NCI-H510A treated with DMSO at 0.1 percent for 48 hours (cell line): ENCODE measurements at regions not wholly inside any gene's neighbourhood (a gene's known extent, or its start where the extent isn't known, plus 50 kb on each side); places are given as distances from the start of the nearest gene placed in this dataset.
A peak's percentile ranks its signal among the peaks of the same experiment; 100 is the strongest.

Experiments used
- DNase-seq: peaks from one replicate; lab custom pipeline; 2025; lab: John Stamatoyannopoulos, UW

DNA sequence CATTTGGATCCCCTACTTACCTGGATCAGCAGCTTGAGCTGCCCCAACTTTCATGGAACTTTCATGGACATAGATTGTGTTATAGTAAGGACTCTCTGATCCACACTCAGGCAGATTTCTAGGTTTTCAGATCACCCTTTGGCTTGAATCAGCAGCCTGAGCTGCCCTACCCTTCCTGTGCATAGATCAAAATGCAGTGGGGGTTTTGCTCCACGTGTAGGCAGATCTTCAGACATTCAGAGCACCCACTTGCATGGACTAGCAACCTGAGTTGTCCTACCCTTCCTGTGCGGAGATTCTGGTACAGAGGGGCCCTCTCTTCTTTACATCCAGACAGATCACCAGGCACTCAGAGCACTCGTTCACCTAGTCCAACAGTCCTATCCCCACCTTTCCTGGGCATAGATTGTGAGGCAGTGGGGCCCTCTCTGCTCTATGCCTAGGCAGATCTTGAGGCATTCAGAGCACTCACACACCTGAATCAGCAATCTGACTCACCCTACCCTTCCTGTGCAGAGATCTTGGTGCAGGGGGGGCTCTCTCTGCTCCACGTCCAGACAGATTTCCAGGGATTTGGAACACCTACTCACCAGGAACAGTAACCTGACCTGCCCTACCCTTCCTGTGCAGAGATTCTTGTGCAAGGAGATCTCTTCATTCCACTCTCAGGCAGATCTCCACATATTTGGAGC lies 705.2 kb upstream of the NRSN1 start:
- DNase-seq: no peak

DNA sequence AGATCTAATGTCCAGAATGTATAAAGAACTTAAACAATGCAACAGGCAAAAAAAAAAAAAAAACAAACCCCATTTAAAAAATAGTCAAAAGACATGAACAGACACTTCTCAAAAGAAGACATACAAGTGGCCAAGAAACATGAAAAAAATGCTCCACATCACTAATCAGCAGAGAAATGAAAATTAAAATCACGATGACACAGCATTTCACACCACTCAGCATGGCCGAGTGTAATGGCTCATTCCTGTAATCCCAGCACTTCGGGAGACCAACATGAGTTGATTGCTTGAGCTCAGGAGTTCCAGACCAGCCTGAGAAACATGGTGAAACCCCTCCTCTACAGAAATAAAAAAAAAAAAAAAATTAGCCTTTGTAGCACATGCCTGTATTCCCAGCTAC lies 701.4 kb upstream of the NRSN1 start:
- no peak for DNase-seq

DNA sequence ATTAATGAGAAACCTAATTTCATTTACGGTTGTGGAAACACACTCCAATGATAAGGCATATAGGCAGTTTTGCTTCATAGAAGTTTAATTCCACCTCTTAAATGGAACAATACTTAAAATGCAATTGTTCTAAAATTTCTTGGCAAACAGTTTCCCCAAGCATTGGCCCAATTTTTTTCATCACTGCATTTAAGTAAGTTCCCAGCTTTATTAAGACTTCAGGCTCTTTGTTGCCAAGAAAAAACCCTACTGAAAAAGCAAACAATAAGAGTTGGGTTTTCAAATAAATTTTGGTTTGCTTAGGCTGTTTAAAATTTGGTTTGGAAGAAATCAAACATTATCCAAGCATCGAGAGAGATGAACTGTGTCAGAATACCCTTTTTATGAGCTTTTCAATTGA lies 690.9 kb upstream of the NRSN1 start:
- no peak for DNase-seq

DNA sequence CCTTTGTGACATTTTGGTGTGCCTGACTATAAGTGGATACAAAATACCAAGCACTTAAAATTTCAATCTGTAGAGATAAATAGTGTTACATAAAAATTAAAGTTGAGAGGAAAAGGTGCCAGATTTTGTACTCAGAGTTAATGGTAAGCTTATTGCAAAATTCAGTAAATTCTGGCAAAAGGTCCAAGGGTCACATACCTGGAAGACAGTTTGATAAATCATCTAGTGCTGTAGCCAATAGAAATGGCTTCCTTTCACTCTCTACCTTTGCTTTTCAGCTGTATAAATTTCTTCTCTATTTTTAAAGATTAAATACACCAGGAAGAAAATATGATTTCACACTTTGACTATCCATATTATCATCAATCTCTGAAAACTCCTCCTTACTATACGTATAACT lies 690.2 kb upstream of the NRSN1 start:
- DNase-seq: no peak

DNA sequence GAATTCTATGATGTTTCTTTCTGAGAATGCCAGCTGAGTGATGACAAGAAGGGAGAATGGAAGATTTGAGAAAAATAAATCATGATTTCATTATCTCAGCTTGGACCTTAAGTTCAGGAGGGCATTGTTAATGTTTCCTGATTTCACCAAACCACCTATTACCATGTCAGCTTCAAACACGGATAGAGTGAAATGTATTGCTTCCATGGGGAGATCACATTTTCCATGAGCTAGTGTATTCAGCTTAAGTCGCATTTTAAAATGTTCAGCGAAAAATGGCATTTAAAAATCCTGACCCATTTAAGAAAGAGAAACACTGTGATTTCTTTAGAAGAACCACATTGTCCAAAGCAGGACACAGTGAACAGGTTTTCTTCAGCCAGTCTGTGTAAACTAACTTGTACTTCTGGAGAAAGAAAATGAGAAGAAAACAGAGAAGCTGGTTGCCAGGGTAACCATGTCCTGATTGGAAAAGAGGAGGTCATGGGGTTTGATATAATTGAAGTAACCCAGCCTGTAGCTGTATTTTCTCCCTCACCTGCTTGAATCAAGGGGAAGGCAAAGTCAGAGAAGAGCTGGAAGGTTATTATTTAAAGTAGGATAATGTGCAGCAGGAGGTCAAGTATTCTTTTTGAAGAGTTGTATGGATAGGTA lies 684.1 kb upstream of the NRSN1 start:
- DNase-seq: no peak

DNA sequence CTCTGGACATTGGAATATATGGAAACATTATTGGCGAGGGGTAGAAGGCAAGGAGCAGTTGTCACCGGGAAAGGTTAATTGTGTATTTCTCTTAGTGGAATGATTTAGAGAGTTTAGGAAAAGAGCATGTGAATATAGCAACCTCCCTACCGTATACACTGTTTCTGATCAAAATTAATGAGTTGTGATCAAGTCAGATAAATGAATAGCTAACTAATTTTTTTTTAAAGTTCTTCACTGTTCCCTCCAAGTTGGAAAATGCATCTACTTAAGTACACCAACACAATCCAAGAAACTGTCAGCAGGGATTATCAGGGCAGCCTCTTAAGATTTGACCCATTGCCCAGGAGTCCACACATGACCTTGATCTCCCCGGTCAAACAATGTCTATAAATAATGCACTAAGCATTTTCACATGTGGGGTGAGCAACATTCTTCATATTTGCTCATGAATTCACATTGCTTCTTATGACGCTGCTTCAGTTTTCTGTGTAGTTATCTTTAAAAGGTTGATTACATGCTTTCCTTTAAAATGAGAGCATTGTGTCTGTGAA lies 680.8 kb upstream of the NRSN1 start:
- DNase-seq: no peak

DNA sequence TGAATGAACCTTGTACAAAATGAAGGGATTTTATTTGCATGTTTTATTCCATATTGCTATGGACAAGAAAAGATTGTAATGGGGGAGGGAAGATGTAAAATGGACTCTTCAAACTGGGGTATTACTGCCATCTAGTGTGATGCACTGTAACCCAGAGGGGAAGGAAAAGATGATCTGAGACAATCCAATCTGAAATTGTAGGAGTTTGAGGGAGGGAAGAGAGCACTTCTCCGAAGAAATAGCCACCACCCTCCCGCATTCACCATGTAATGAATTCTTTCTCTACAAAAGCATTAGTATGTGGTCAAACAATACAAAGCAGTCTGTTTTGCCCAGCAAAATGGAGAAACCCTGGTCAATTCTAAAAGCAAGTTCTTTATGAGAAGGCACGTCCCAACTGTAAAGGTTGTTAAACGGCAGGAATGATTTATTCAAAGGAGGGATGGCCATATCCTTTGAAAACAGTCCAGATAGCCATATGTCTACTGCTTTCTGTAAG lies 679.5 kb upstream of the NRSN1 start:
- DNase-seq: peak; percentile 50

DNA sequence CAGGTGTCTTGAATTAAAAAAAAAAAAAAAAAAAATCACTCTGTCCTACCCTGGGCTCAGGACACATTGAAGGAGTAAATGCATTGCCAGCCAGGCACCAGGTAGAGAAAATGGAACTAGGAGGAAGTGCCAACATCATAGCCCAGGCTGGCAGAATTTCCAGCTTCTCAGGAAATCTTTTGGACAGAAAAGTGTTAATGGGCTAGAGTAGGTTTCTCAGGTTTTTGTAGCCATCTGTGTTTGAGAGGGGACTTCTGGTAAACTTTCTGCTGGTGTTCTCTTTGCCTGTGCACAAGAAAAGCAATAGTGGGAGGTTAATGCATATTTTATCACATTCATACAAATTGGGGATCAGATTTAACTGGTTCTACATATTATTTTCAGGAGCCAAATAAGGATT lies 678.3 kb upstream of the NRSN1 start:
- no peak for DNase-seq

DNA sequence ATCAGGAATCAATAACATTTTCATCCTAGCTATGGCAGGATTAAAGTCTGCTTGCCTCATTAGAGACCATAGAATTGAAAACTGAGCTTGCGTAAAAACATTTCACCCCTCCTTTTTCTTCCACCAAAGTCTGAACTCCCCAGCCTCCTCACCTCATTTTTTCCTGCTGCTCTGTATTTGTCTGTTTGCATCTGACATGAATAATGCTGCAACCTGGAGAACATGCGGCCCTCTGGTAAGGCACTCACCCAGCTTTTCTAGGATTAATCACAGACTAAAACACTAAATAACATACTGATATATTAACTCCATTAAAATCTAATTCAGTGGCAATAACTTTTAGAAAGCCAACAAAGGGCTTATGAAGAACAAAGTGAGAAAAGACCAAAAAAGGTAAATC lies 677.7 kb upstream of the NRSN1 start:
- no peak for DNase-seq

DNA sequence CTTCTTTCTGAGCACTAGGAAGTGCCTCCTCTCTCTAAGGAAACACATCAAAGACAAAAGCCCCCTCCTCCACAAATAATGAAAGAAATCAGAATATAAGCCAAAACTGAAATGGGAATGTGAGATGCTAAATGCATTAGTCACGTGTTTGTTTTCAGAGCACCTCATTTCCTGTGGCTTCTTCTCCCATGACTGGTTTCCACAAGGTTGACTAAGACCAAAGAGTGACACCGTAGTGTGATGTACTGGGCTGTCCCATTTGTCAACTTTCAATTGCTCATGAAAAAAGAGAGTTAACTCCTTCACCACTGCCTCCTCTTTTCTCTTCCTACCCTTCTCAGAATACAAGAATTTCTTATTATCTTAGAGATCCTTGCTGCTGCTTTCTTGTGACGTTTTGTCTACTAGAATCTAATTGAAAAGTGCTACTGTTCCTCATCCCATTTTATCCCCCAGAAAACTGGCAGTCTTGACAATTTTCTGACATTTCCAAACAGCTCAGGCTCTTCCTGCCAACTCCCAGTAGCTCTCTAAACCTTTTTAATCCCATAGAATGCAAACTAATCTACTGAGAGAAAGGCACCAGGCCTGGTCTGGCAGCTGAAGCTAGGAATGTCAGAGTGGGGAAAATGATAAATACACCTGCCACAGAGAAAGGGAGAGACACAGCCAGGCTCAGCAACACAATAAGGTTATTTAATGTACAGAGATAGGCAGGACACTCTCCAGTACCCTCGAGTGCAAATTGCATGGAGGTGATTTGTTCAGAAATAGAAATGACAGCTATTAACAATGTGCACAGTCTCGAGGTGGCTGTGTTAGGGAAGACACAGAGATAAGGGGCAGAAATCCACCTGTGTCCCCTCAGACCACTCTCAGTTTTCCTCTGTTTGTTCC lies 671.7 kb upstream of the NRSN1 start:
- DNase-seq: no peak

DNA sequence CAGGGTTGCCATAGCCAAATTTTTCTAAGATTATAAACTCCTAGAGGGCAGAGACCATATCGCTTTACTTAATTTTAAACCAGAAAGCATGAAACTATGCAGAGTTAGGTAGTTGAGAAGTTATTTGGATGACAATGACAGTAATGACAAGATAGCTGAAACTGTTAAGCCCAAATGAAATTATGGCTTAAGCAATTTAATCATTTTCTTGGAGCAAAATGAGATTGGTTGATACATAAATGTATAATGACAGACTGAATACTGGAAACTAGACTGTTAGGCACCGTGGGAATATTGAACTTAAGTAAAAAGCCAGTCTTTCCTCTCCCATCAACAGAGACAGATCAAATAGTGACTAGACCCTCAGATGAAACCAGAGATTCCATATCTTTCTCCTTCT lies 670.3 kb upstream of the NRSN1 start:
- DNase-seq: no peak

DNA sequence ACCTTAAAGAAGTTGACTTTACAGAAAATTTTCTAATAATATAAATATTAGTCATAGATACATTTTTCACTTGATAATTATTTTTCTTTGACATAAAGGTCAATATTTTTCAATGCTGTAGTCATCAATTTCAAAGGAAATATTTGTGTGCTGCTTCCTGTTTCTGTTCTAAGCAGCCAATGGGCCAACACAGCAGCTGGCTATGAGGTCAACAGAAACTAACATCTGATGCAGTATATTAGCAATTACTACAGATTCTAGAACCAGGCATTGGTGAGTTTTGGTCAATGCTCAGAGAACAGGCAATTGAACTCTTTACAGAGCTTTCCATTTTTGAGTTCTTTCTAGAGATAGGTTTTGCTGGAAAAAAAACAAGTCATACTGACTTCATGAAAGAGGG lies 669.6 kb upstream of the NRSN1 start:
- DNase-seq: no peak

DNA sequence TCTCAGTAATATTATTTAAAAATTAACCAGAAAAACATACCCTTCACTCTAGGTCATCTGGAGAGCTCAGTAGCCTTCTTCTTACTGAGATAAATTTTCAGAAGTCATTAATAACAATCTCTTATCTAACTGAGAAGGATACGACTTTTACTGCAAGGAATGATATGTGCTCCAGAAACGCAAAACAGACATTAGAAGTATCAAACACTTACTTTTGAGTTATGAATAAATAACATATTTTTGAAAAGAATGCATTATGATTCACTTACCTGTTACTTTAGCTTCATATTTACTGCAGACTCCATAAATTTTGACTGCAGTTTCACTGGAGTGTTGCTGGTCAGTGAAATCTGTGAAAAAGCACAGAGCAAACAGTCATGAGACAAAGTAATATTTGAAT lies 668.7 kb upstream of the NRSN1 start:
- no peak for DNase-seq

DNA sequence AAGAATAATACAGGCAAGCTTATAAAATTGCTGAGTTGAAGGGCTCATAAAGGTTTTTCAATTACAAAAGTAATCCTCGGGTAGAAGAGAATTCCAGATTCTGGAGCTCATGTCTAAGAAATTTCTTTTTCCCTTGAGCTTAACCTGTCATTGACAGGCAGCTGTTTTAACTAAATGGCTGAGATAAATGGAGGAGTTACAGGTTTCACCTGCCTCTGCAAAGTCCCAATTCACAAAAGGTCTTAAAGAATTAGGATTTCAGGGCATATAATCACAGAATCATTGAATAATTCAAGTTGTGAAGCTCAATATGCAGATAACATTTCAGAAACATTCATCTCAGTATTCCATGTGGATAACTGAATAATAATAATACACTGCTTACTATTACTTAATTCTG lies 660.1 kb upstream of the NRSN1 start:
- no peak for DNase-seq

DNA sequence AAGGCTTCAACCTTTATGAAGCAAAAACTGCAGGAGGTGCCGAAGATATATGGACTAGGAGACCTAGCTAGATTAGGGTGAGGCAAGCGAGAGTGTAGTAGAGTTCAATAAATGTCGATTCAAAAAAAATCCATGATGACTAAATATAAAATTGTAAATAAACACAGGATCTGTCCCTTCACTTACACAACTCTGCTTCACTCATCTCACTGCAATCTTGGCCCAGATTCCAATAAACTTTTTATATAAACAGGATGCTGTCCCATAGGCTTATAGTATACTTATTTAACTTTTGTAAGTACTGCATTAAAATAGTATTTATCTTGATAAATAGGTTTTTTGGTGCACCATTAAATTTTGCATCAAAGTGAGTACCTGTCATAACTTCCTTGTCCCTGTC lies 648.4 kb upstream of the NRSN1 start:
- DNase-seq: no peak

DNA sequence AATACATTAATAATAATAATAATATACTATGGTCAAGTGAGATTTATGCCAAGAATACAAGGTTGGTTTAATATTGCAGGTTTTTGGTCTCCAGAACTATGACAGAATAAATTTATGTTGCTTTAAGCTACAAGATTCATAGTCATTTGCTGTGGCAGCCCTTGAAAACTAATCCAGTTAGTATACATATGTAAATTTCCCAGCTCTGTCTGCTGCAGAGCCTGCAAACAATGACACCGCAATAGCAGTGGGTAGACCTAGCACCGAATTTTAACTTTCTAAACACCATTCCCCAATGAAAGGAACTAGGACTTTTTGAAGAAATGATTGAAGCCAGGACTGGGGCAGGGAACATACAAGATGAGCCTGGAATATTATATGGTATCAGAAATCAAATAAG lies 647.7 kb upstream of the NRSN1 start:
- no peak for DNase-seq

DNA sequence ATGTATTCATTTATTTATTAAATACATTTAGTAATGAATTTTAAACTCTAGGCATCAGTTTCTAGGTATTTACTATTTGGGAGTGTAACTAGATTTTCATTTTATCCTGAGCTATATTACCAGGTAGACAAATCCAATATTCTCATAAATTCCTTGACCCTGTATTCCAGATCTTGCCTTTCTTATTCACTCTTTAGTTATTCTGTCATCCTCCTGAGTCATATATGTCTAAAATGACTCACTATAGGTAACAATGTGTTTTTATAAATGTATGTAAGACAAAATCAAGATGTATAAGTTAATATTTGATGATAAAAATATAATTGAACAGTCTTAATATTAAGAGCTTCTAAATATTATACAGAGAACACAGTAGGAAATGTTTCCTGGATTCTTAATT lies 642.1 kb upstream of the NRSN1 start:
- no peak for DNase-seq

DNA sequence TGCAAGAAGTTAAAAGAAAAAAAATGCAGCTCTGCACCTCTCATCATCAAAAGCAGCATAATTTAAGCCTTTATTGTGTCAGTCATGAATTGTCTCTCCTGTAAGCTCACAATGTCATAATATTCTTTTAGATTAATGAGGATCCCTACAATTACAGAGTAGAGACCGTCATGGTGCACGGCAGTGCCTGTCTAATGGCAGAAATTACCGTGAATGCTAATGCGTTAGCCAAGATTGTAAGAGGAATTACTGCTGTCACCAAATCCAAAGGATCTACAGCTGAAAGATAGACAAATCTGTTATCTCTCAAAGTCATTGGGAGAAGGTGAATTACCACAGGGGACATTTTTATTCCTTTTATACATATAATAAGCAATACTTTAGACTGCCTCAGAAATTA lies 631.6 kb upstream of the NRSN1 start:
- DNase-seq: no peak

DNA sequence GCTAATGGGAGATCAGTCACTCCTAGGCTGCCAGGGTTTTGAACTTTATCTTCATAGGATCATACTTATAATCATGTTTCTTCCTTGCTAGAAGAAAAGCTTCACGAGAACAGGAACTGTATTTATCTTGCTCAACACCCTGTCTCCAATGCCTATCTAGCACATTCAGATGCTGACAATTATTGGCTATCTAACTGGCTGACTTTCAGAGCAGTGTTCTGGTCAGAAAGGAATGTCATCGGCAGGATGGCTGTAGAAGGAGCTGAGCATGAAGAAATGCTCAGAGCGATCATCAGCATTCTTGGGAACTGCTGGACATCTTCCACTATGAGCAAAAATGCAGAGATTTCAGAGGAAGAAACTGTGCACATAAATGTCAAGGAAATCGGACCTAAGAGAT lies 628.0 kb upstream of the NRSN1 start:
- DNase-seq: no peak

DNA sequence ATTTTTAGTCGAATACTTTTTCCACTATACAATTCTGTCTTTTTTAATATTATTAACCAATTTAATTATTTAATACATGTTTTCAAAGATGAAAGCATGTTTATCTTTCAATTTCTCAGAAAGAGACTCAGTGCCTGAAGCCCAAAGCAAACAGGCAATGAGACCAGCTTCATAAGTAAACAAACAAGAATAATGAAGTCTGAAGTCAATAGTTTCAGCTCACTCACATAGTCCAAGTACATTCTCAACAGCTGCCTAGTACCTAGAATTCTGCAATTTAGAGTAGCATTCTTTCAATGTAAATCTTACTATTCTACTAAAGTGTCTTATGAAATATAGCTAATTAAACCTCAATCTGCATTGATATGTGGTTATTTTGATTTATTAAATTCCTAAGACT lies 626.5 kb upstream of the NRSN1 start:
- DNase-seq: peak; percentile 2

DNA sequence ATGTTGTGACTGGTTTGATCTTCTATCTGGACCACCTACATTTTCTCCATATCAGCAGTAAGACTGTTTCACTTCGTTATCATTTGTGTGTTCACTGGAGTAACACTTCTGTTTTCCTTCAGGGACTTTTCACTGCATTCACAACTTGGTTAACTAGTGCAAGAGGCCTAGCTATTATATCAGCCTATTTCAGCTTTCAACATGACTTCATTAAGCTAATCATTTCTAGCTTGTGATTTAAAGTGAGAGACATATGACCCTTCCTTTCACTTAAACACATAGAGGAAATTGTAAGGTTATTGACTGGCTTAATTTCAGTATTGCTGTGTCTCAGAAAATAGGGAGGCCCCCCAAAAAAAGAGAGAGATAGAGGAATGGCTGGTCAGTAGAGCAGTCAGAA lies 622.8 kb upstream of the NRSN1 start:
- no peak for DNase-seq

DNA sequence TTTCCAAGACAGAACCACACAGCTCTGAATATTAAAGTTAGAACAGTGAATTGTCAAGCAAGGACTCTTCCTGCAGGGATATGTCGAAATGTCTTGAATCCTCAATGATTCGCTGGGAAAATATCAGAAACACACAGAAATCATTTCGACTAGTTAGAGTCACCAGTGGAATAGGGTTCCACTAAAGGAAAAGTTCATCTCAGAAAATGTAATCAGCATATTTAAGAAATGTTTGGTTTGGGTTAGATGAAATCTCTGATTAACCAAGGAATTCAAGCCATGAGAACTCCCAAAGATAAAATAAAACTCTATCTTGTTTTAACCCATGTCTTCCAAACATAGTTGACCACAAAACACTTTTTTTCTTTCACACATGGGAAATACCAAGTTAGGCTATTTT lies 621.0 kb upstream of the NRSN1 start:
- no peak for DNase-seq
